Ascending aorta (tissue), 2 donors: ENCODE measurements at regions not wholly inside any gene's neighbourhood (a gene's known extent, or its start where the extent isn't known, plus 50 kb on each side); places are given as distances from the start of the nearest gene placed in this dataset.

Experiments used
- DNase-seq, 2 donors: peaks; one replicate each; pipeline ENCODE4 v3.0.0-alpha.2; 2019; ENCODE audit warnings: low spot score in 2 of 2
- H3K27ac ChIP-seq, 2 donors: fragments of 200-600 bp; sonication (generic); one replicate each; pipeline ENCODE4 v1.5.1; 2016 to 2017; ENCODE audit warnings: mild to moderate bottlenecking in 1 of 2
- H3K27me3 ChIP-seq: fragments of 200-600 bp; sonication (generic); one replicate; pipeline ENCODE4 v1.5.1; 2017
- H3K36me3 ChIP-seq, 2 donors: fragments of 200-600 bp; sonication (generic); one replicate each; pipeline ENCODE4 v1.5.1; 2016
- H3K4me1 ChIP-seq, 2 donors: fragments of 200-600 bp; sonication (generic); one replicate each; pipeline ENCODE4 v1.5.1; 2016 to 2017; ENCODE audit warnings: mild to moderate bottlenecking in 1 of 2
- H3K4me3 ChIP-seq, 2 donors: fragments of 200-600 bp; sonication (generic); one replicate each; pipeline ENCODE4 v1.5.1; 2016 to 2017; ENCODE audit warnings: mild to moderate bottlenecking in 1 of 2
- H3K9me3 ChIP-seq, 2 donors: fragments of 200-600 bp; sonication (generic); one replicate each; pipeline ENCODE4 v1.5.1; 2016
- intact Hi-C: fragments of 100-400 bp; cut with DNase I; formaldehyde crosslinking; loops from one replicate; pipeline ENCODE4 v1.15.1; 2023
- TF ChIP-seq, protein P1 (sequence below), 3 experiments: fragments of 200-600 bp in 2 of 3; fragments of 450-650 bp in 1 of 3; sonication (generic) in 2 of 3; IDR thresholded peaks; one replicate each; pipeline ENCODE4 v1.5.1; 2016 to 2019; ENCODE audit warnings: antibody characterized with exemption in 3 of 3, mild to moderate bottlenecking in 1 of 3, moderate library complexity in 1 of 3

- no peaks in the 10 kb centered on the region for H3K27me3 ChIP-seq
- H3K4me1 ChIP-seq = no peaks in the 10 kb centered on the region
- H3K36me3 ChIP-seq = no peaks in the 10 kb centered on the region
- H3K27ac ChIP-seq = no peak overlapping the region
- TF ChIP-seq, protein P1, sequence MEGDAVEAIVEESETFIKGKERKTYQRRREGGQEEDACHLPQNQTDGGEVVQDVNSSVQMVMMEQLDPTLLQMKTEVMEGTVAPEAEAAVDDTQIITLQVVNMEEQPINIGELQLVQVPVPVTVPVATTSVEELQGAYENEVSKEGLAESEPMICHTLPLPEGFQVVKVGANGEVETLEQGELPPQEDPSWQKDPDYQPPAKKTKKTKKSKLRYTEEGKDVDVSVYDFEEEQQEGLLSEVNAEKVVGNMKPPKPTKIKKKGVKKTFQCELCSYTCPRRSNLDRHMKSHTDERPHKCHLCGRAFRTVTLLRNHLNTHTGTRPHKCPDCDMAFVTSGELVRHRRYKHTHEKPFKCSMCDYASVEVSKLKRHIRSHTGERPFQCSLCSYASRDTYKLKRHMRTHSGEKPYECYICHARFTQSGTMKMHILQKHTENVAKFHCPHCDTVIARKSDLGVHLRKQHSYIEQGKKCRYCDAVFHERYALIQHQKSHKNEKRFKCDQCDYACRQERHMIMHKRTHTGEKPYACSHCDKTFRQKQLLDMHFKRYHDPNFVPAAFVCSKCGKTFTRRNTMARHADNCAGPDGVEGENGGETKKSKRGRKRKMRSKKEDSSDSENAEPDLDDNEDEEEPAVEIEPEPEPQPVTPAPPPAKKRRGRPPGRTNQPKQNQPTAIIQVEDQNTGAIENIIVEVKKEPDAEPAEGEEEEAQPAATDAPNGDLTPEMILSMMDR (IDR thresholded peaks at IDR 0.05) = no peak
- H3K4me3 ChIP-seq = no peak overlapping the region
- intact Hi-C loops = no loop called here
- H3K9me3 ChIP-seq = no peaks in the 10 kb centered on the region
- no peak for DNase-seq
Measured at GRCh38 chr4:102440498-102440897, 60.7 kb upstream of the NFKB1 start.

- Histone ChIP-seq H3K4me1 (no peaks in the 10 kb centered on the region), H3K27ac (no peak overlapping the region), H3K36me3 (no peaks in the 10 kb centered on the region), H3K27me3 (no peaks in the 10 kb centered on the region), H3K4me3 (no peak overlapping the region), H3K9me3 (no peaks in the 10 kb centered on the region)
- TF ChIP-seq, protein P1 (IDR thresholded peaks at IDR 0.05) = no peak
- DNase-seq = no peak
- intact Hi-C loops = no loop called here
Measured at GRCh38 chr4:102441978-102442911, 58.9 kb upstream of the NFKB1 start.

- intact Hi-C loops = loop anchor here (5.0 kb wide), 2 partner anchors 183 to 658 kb away; no protein-coding TSS in a partner anchor
- no peaks in the 10 kb centered on the region for H3K9me3 ChIP-seq
Measured at GRCh38 chr4:102444752-102445151, 56.4 kb upstream of the NFKB1 start.

GRCh38 chr4:102445213-102445612 is 55.9 kb upstream of the NFKB1 start:
- DNase-seq = no peak
- intact Hi-C loops = loop anchor here (5.0 kb wide), 2 partner anchors 182 to 657 kb away; no protein-coding TSS in a partner anchor
- Histone ChIP-seq H3K27ac (no peak overlapping the region), H3K4me1 (no peaks in the 10 kb centered on the region), H3K27me3 (no peaks in the 10 kb centered on the region), H3K36me3 (no peaks in the 10 kb centered on the region), H3K9me3 (no peaks in the 10 kb centered on the region), H3K4me3 (no peak overlapping the region)
- TF ChIP-seq, protein P1 (IDR thresholded peaks at IDR 0.05) = no peak

More at GRCh38 chr4:102444752-102445151, 56.4 kb upstream of the NFKB1 start:
- H3K4me3 ChIP-seq = no peak overlapping the region
- TF ChIP-seq, protein P1 (IDR thresholded peaks at IDR 0.05) = no peak
- no peaks in the 10 kb centered on the region for H3K4me1 ChIP-seq
- no peaks in the 10 kb centered on the region for H3K27me3 ChIP-seq
- H3K36me3 ChIP-seq = no peaks in the 10 kb centered on the region
- no peak overlapping the region for H3K27ac ChIP-seq
- DNase-seq = no peak

- no peak overlapping the region for H3K4me3 ChIP-seq
- no peaks in the 10 kb centered on the region for H3K36me3 ChIP-seq
- H3K27ac ChIP-seq = no peak overlapping the region
- no peaks in the 10 kb centered on the region for H3K9me3 ChIP-seq
- no peaks in the 10 kb centered on the region for H3K27me3 ChIP-seq
- TF ChIP-seq, protein P1 (IDR thresholded peaks at IDR 0.05) = no peak
- intact Hi-C loops = loop anchor here (5.0 kb wide), 2 partner anchors 180 to 655 kb away; no protein-coding TSS in a partner anchor
- H3K4me1 ChIP-seq = no peaks in the 10 kb centered on the region
- no peak for DNase-seq
Measured at GRCh38 chr4:102447413-102447812, 53.7 kb upstream of the NFKB1 start.
